Activated T-helper 1 cell treated with anti-CD3 and anti-CD28 coated beads, Interleukin-12 subunit alpha, Interleukin-12 subunit beta, Interleukin-2, Interleukin-4 antibody, amounts not matched to agents 30 ng/mL and 10 ng/mL and 1 ng/mL, durations not matched to agents 14 hours and 24 hours and 36 hours (primary cell): ENCODE measurements at regions not wholly inside any gene's neighbourhood (a gene's known extent, or its start where the extent isn't known, plus 50 kb on each side); places are given as distances from the start of the nearest gene placed in this dataset.
A peak's percentile ranks its signal among the peaks of the same experiment; 100 is the strongest.

Experiments used
- DNase-seq: peaks from one replicate; pipeline ENCODE4 v3.0.0; 2021; ENCODE audit warnings: low spot score
- H3K27ac Mint-ChIP-seq: one replicate; pipeline ENCODE4 v1.8.0; 2021; ENCODE audit warnings: mild to moderate bottlenecking, mixed read lengths
- H3K27me3 Mint-ChIP-seq: one replicate; pipeline ENCODE4 v1.8.0; 2022; ENCODE audit warnings: mild to moderate bottlenecking, moderate library complexity, mixed read lengths; ENCODE audit not compliant: insufficient read depth
- H3K36me3 Mint-ChIP-seq: one replicate; pipeline ENCODE4 v1.8.0; 2021; ENCODE audit warnings: low read depth, mixed read lengths
- H3K4me1 Mint-ChIP-seq: one replicate; pipeline ENCODE4 v1.8.0; 2021; ENCODE audit warnings: low read depth, mixed read lengths
- H3K4me3 Mint-ChIP-seq: one replicate; pipeline ENCODE4 v1.8.0; 2021; ENCODE audit warnings: mild to moderate bottlenecking, moderate library complexity, mixed read lengths
- H3K9me3 Mint-ChIP-seq: one replicate; pipeline ENCODE4 v1.8.0; 2021; ENCODE audit warnings: mixed read lengths
- intact Hi-C: fragments of 100-400 bp; cut with micrococcal nuclease; formaldehyde crosslinking; loops from one replicate; pipeline ENCODE4 v1.15.1; 2024

- peaks cover 18% of the 10 kb centered on the region for H3K4me1 Mint-ChIP-seq
- DNase-seq: no peak
- H3K27ac Mint-ChIP-seq: no peak overlapping the region
- H3K9me3 Mint-ChIP-seq: peaks cover 4% of the 10 kb centered on the region
- no peaks in the 10 kb centered on the region for H3K36me3 Mint-ChIP-seq
- H3K27me3 Mint-ChIP-seq: no peaks in the 10 kb centered on the region
- intact Hi-C loops: no loop called here
- no peak overlapping the region for H3K4me3 Mint-ChIP-seq
Measured at GRCh38 chr5:143682246-143682905, 129.6 kb upstream of the HMHB1 start.

GRCh38 chr5:143680672-143681259 lies 131.2 kb upstream of the HMHB1 start:
- Mint-ChIP-seq H3K4me3 (no peak overlapping the region), H3K9me3 (peaks cover 4% of the 10 kb centered on the region), H3K4me1 (peaks cover 18% of the 10 kb centered on the region), H3K36me3 (no peaks in the 10 kb centered on the region), H3K27me3 (no peaks in the 10 kb centered on the region), H3K27ac (peak overlapping the region; percentile 34)
- intact Hi-C loops: no loop called here
- no peak for DNase-seq

- no peak for DNase-seq
- Mint-ChIP-seq H3K9me3 (peaks cover 4% of the 10 kb centered on the region), H3K27me3 (no peaks in the 10 kb centered on the region), H3K27ac (no peak overlapping the region), H3K4me1 (peaks cover 18% of the 10 kb centered on the region), H3K36me3 (no peaks in the 10 kb centered on the region), H3K4me3 (no peak overlapping the region)
- intact Hi-C loops: loop anchor here (1.0 to 2.0 kb wide), 2 partner anchors 13 to 148 kb away; no protein-coding TSS in a partner anchor
Measured at GRCh38 chr5:143679777-143680176, 132.2 kb upstream of the HMHB1 start.

- H3K36me3 Mint-ChIP-seq: no peaks in the 10 kb centered on the region
- no peak overlapping the region for H3K4me3 Mint-ChIP-seq
- no peaks in the 10 kb centered on the region for H3K27me3 Mint-ChIP-seq
- peak overlapping the region; percentile 25 for H3K27ac Mint-ChIP-seq
- H3K9me3 Mint-ChIP-seq: peaks cover 4% of the 10 kb centered on the region
- intact Hi-C loops: loop anchor here (1.0 to 2.0 kb wide), 3 partner anchors 14 to 73 kb away; no protein-coding TSS in a partner anchor
- peaks cover 18% of the 10 kb centered on the region for H3K4me1 Mint-ChIP-seq
- DNase-seq: no peak
Measured at GRCh38 chr5:143678148-143678905, 133.6 kb upstream of the HMHB1 start.

GRCh38 chr5:143677403-143677802 lies 134.6 kb upstream of the HMHB1 start:
- peaks cover 4% of the 10 kb centered on the region for H3K9me3 Mint-ChIP-seq
- no peaks in the 10 kb centered on the region for H3K36me3 Mint-ChIP-seq
- intact Hi-C loops: no loop called here
- no peak overlapping the region for H3K27ac Mint-ChIP-seq
- no peaks in the 10 kb centered on the region for H3K27me3 Mint-ChIP-seq
- no peak overlapping the region for H3K4me3 Mint-ChIP-seq
- DNase-seq: no peak
- peaks cover 18% of the 10 kb centered on the region for H3K4me1 Mint-ChIP-seq

GRCh38 chr5:143676802-143677201 lies 135.2 kb upstream of the HMHB1 start:
- H3K4me1 Mint-ChIP-seq: peaks cover 18% of the 10 kb centered on the region
- no peak overlapping the region for H3K27ac Mint-ChIP-seq
- no peaks in the 10 kb centered on the region for H3K36me3 Mint-ChIP-seq
- no peak for DNase-seq
- no peaks in the 10 kb centered on the region for H3K27me3 Mint-ChIP-seq
- no peak overlapping the region for H3K4me3 Mint-ChIP-seq
- intact Hi-C loops: no loop called here
- H3K9me3 Mint-ChIP-seq: peaks cover 4% of the 10 kb centered on the region

GRCh38 chr5:143674469-143674786 lies 137.5 kb upstream of the HMHB1 start:
- Mint-ChIP-seq H3K9me3 (peaks cover 12% of the 10 kb centered on the region), H3K27me3 (no peaks in the 10 kb centered on the region), H3K36me3 (peaks cover 2% of the 10 kb centered on the region), H3K4me1 (peaks cover 13% of the 10 kb centered on the region), H3K4me3 (no peak overlapping the region), H3K27ac (no peak overlapping the region)
- intact Hi-C loops: no loop called here
- DNase-seq: no peak

GRCh38 chr5:143673676-143674468 lies 138.1 kb upstream of the HMHB1 start:
- Mint-ChIP-seq H3K27me3 (no peaks in the 10 kb centered on the region), H3K4me3 (no peak overlapping the region), H3K4me1 (peaks cover 9% of the 10 kb centered on the region), H3K27ac (no peak overlapping the region), H3K36me3 (peaks cover 2% of the 10 kb centered on the region), H3K9me3 (peaks cover 12% of the 10 kb centered on the region)
- intact Hi-C loops: no loop called here
- DNase-seq: no peak

GRCh38 chr5:143672806-143673205 lies 139.2 kb upstream of the HMHB1 start:
- peaks cover 12% of the 10 kb centered on the region for H3K9me3 Mint-ChIP-seq
- H3K27me3 Mint-ChIP-seq: no peaks in the 10 kb centered on the region
- H3K4me1 Mint-ChIP-seq: no peaks in the 10 kb centered on the region
- no peak overlapping the region for H3K4me3 Mint-ChIP-seq
- DNase-seq: no peak
- peaks cover 2% of the 10 kb centered on the region for H3K36me3 Mint-ChIP-seq
- intact Hi-C loops: no loop called here
- no peak overlapping the region for H3K27ac Mint-ChIP-seq

GRCh38 chr5:143671674-143672569 lies 140.0 kb upstream of the HMHB1 start:
- peaks cover 12% of the 10 kb centered on the region for H3K9me3 Mint-ChIP-seq
- peaks cover 2% of the 10 kb centered on the region for H3K36me3 Mint-ChIP-seq
- intact Hi-C loops: no loop called here

GRCh38 chr5:143671021-143671420 lies 140.9 kb upstream of the HMHB1 start:
- H3K9me3 Mint-ChIP-seq: peaks cover 12% of the 10 kb centered on the region
- peaks cover 2% of the 10 kb centered on the region for H3K36me3 Mint-ChIP-seq
- H3K27me3 Mint-ChIP-seq: no peaks in the 10 kb centered on the region
- H3K27ac Mint-ChIP-seq: no peak overlapping the region
- intact Hi-C loops: no loop called here
- H3K4me3 Mint-ChIP-seq: no peak overlapping the region
- DNase-seq: no peak
- H3K4me1 Mint-ChIP-seq: no peaks in the 10 kb centered on the region

More at GRCh38 chr5:143671674-143672569, 140.0 kb upstream of the HMHB1 start:
- no peak overlapping the region for H3K4me3 Mint-ChIP-seq
- no peak for DNase-seq
- H3K4me1 Mint-ChIP-seq: no peaks in the 10 kb centered on the region
- H3K27me3 Mint-ChIP-seq: no peaks in the 10 kb centered on the region
- H3K27ac Mint-ChIP-seq: no peak overlapping the region

- H3K27ac Mint-ChIP-seq: no peak overlapping the region
Measured at GRCh38 chr5:143665866-143666265, 146.1 kb upstream of the HMHB1 start.

More at GRCh38 chr5:143665866-143666265, 146.1 kb upstream of the HMHB1 start:
- intact Hi-C loops: no loop called here
- H3K4me3 Mint-ChIP-seq: no peak overlapping the region
- peaks cover 3% of the 10 kb centered on the region for H3K27me3 Mint-ChIP-seq
- H3K36me3 Mint-ChIP-seq: peaks cover 2% of the 10 kb centered on the region
- no peak for DNase-seq
- no peaks in the 10 kb centered on the region for H3K4me1 Mint-ChIP-seq
- H3K9me3 Mint-ChIP-seq: peaks cover 11% of the 10 kb centered on the region
